GM18505 (cell line): ENCODE measurements at regions not wholly inside any gene's neighbourhood (a gene's known extent, or its start where the extent isn't known, plus 50 kb on each side); places are given as distances from the start of the nearest gene placed in this dataset.

ENCODE experiments used
- ATAC-seq: cut with Tn5 transposase; IDR thresholded peaks from one replicate; pipeline ENCODE4 v1.9.1; 2021; ENCODE audit not compliant: unreplicated experiment
- POLR2A ChIP-seq: IDR thresholded peaks from 4 replicates; pipeline ENCODE4 v1.6.1; 2011; ENCODE audit warnings: borderline replicate concordance; ENCODE audit not compliant: insufficient read depth, insufficient read length; ENCODE audit errors: extremely low read depth

- ATAC-seq = no peak
These were observed 88.4 kb downstream of the METTL4 start for GRCh38 chr18:2482706-2483475.

GRCh38 chr18:2485983-2486382 lies 85.3 kb downstream of the METTL4 start:
- no peak for ATAC-seq
- no peak for TF ChIP-seq POLR2A

More at GRCh38 chr18:2482706-2483475, 88.4 kb downstream of the METTL4 start:
- TF ChIP-seq POLR2A = no peak

- ATAC-seq = no peak
- TF ChIP-seq POLR2A = no peak
These were observed 84.9 kb downstream of the METTL4 start for GRCh38 chr18:2486426-2486825.
